Mesenchymal stem cell (in vitro differentiated cells and primary cell): ENCODE measurements at regions not wholly inside any gene's neighbourhood (a gene's known extent, or its start where the extent isn't known, plus 50 kb on each side); places are given as distances from the start of the nearest gene placed in this dataset.

Experiments
- DNase-seq: peaks from one replicate; pipeline ENCODE4 v3.0.0-alpha.2; 2013
- H2AFZ ChIP-seq: one replicate; pipeline ENCODE4 v1.6.1; 2013; ENCODE audit warnings: low read depth, mild to moderate bottlenecking, control low read depth, inconsistent platforms, low read length, moderate library complexity
- H2AK5ac ChIP-seq: 2 replicates; pipeline ENCODE4 v1.6.1; 2013; ENCODE audit warnings: low read length, moderate library complexity, mild to moderate bottlenecking, inconsistent platforms; ENCODE audit not compliant: severe bottlenecking
- H2BK120ac ChIP-seq: one replicate; pipeline ENCODE4 v1.6.1; 2013; ENCODE audit warnings: low read depth, mild to moderate bottlenecking, inconsistent platforms, low read length, moderate library complexity
- H2BK12ac ChIP-seq, 2 experiments: one replicate each; pipeline ENCODE4 v1.6.1; 2013; ENCODE audit warnings: inconsistent platforms in 2 of 2, low read length in 2 of 2, mild to moderate bottlenecking in 2 of 2, moderate library complexity in 2 of 2, control low read depth in 1 of 2
- H2BK15ac ChIP-seq: one replicate; pipeline ENCODE4 v1.6.1; 2013; ENCODE audit warnings: mild to moderate bottlenecking, low read depth, inconsistent platforms; ENCODE audit not compliant: poor library complexity, severe bottlenecking
- H2BK5ac ChIP-seq: 2 replicates; pipeline ENCODE4 v1.6.1; 2013; ENCODE audit warnings: low read depth, mild to moderate bottlenecking, low read length, control low read depth, inconsistent platforms; ENCODE audit not compliant: poor library complexity, severe bottlenecking
- H3K14ac ChIP-seq, 2 experiments: one replicate each; pipeline ENCODE4 v1.6.1; 2013; ENCODE audit warnings: inconsistent platforms in 2 of 2, low read length in 2 of 2, control low read depth in 1 of 2, mild to moderate bottlenecking in 1 of 2, moderate library complexity in 1 of 2
- H3K18ac ChIP-seq, 2 experiments: one replicate each; pipeline ENCODE4 v1.6.1; 2013; ENCODE audit warnings: inconsistent platforms in 2 of 2, low read length in 2 of 2, control low read depth in 1 of 2, low read depth in 1 of 2, mild to moderate bottlenecking in 1 of 2
- H3K23ac ChIP-seq, 2 experiments: one replicate each; pipeline ENCODE4 v1.6.1; 2013; ENCODE audit warnings: inconsistent platforms in 2 of 2, low read length in 2 of 2, mild to moderate bottlenecking in 2 of 2, moderate library complexity in 2 of 2, control low read depth in 1 of 2
- H3K27ac ChIP-seq: 2 replicates; pipeline ENCODE4 v1.5.1; 2013; ENCODE audit warnings: mild to moderate bottlenecking, moderate library complexity, low read length, control low read depth, inconsistent platforms; ENCODE audit not compliant: poor library complexity, severe bottlenecking
- H3K27me3 ChIP-seq, 2 experiments: 2 replicates each; pipeline versions ENCODE4 v1.6.1 to v1.7.0; 2013; ENCODE audit warnings: low read length in 2 of 2, mild to moderate bottlenecking in 2 of 2, moderate library complexity in 2 of 2, control low read depth in 1 of 2, inconsistent platforms in 1 of 2; ENCODE audit not compliant: control insufficient read depth in 1 of 2, insufficient read depth in 1 of 2
- H3K36me3 ChIP-seq, 2 experiments: 2 replicates each; pipeline versions ENCODE4 v1.6.1 to v1.7.0; 2013; ENCODE audit warnings: low read length in 2 of 2, control low read depth in 1 of 2, inconsistent platforms in 1 of 2, low read depth in 1 of 2, mild to moderate bottlenecking in 1 of 2; ENCODE audit not compliant: insufficient read depth in 2 of 2, control insufficient read depth in 1 of 2
- H3K4ac ChIP-seq, 2 experiments: one replicate each; pipeline ENCODE4 v1.6.1; 2013; ENCODE audit warnings: inconsistent platforms in 2 of 2, low read length in 2 of 2, mild to moderate bottlenecking in 2 of 2, moderate library complexity in 2 of 2, control low read depth in 1 of 2, low read depth in 1 of 2
- H3K4me1 ChIP-seq: 2 replicates; pipeline ENCODE4 v1.6.1; 2013; ENCODE audit warnings: low read depth, low read length, control low read depth; ENCODE audit not compliant: control insufficient read depth, insufficient read depth
- H3K4me2 ChIP-seq: 2 replicates; pipeline ENCODE4 v1.6.1; 2013; ENCODE audit warnings: low read length, mild to moderate bottlenecking, inconsistent platforms; ENCODE audit not compliant: poor library complexity, severe bottlenecking
- H3K4me3 ChIP-seq, 2 experiments: 2 replicates each; pipeline versions ENCODE4 v1.5.1 to v1.7.0; 2013; ENCODE audit warnings: low read length in 2 of 2, mild to moderate bottlenecking in 2 of 2, control low read depth in 1 of 2, low read depth in 1 of 2; ENCODE audit not compliant: insufficient read depth in 1 of 2
- H3K79me1 ChIP-seq: replicated peaks from 2 replicates; pipeline ENCODE4 v1.6.1; 2013; ENCODE audit warnings: mild to moderate bottlenecking, control low read depth, low read length, inconsistent platforms; ENCODE audit not compliant: poor library complexity, severe bottlenecking
- H3K9ac ChIP-seq: 2 replicates; pipeline ENCODE4 v1.7.0; 2013; ENCODE audit warnings: mild to moderate bottlenecking, low read length, moderate library complexity
- H3K9me3 ChIP-seq: 2 replicates; pipeline ENCODE4 v1.7.0; 2013; ENCODE audit warnings: mild to moderate bottlenecking, low read length; ENCODE audit not compliant: control insufficient read depth
- H4K8ac ChIP-seq: one replicate; pipeline ENCODE4 v1.6.1; 2013; ENCODE audit warnings: inconsistent platforms, mild to moderate bottlenecking, low read length, moderate library complexity
- H4K91ac ChIP-seq: one replicate; pipeline ENCODE4 v1.6.1; 2013; ENCODE audit warnings: mild to moderate bottlenecking, low read length, inconsistent platforms
- WGBS: methylation state at CpG from one replicate; pipeline ENCODE4 v1.1.7; 2013; ENCODE audit warnings: mixed read lengths; 5-methylcytosine and 5-hydroxymethylcytosine counted together

- Histone ChIP-seq H3K14ac (no peak overlapping the region), H2BK120ac (no peak overlapping the region), H3K27me3 (peaks cover 0 to 2% of the 10 kb centered on the region in 2 experiments), H3K18ac (no peak overlapping the region), H3K4me3 (no peak overlapping the region), H4K8ac (no peak overlapping the region), H2AK5ac (no peak overlapping the region), H3K4ac (no peak overlapping the region), H3K4me2 (no peak overlapping the region), H3K36me3 (no peaks in the 10 kb centered on the region), H3K9ac (no peak overlapping the region), H3K9me3 (no peaks in the 10 kb centered on the region), H3K4me1 (no peaks in the 10 kb centered on the region), H2BK15ac (no peak overlapping the region), H2AFZ (no peak overlapping the region), H2BK5ac (no peak overlapping the region), H2BK12ac (no peak overlapping the region), H4K91ac (no peak overlapping the region), H3K23ac (no peak overlapping the region), H3K27ac (no peak overlapping the region), H3K79me1 (no peaks in the 10 kb centered on the region)
- WGBS, result 80% methylated on average over 2 of the region's 5 CpGs
- DNase-seq, result no peak
Observed at GRCh38 chr2:94939349-94939748, 68.1 kb downstream of the TEKT4 start.

- Histone ChIP-seq H3K23ac (no peak overlapping the region), H4K8ac (no peak overlapping the region), H3K18ac (no peak overlapping the region), H2BK5ac (no peak overlapping the region), H3K4ac (no peak overlapping the region), H3K4me1 (no peaks in the 10 kb centered on the region), H3K36me3 (no peaks in the 10 kb centered on the region), H3K9me3 (no peaks in the 10 kb centered on the region), H2AFZ (no peak overlapping the region), H2BK12ac (no peak overlapping the region), H3K9ac (no peak overlapping the region), H3K4me2 (no peak overlapping the region), H2BK120ac (no peak overlapping the region), H3K14ac (no peak overlapping the region), H3K79me1 (no peaks in the 10 kb centered on the region), H2BK15ac (no peak overlapping the region), H3K27ac (no peak overlapping the region), H3K27me3 (no peaks in the 10 kb centered on the region), H4K91ac (no peak overlapping the region), H2AK5ac (no peak overlapping the region), H3K4me3 (no peak overlapping the region)
- DNase-seq, result no peak
- 90% methylated on average over 32 of the region's 34 CpGs for WGBS
Observed at GRCh38 chr2:94947097-94948016, 76.1 kb downstream of the TEKT4 start.

- H2BK12ac ChIP-seq, result no peak overlapping the region
- H3K4ac ChIP-seq, result no peak overlapping the region
- H3K9ac ChIP-seq, result no peak overlapping the region
- H3K23ac ChIP-seq, result no peak overlapping the region
- no peak overlapping the region for H4K8ac ChIP-seq
- peaks cover 0 to 47% of the 10 kb centered on the region in 2 experiments for H3K27me3 ChIP-seq
- no peak overlapping the region for H2BK15ac ChIP-seq
- H3K4me2 ChIP-seq, result no peak overlapping the region
- H4K91ac ChIP-seq, result no peak overlapping the region
- no peak overlapping the region for H3K18ac ChIP-seq
- no peak overlapping the region for H3K4me3 ChIP-seq
- H3K27ac ChIP-seq, result no peak overlapping the region
- no peak overlapping the region for H2AFZ ChIP-seq
- H3K14ac ChIP-seq, result no peak overlapping the region
- H2BK5ac ChIP-seq, result no peak overlapping the region
- no peaks in the 10 kb centered on the region for H3K4me1 ChIP-seq
- H2BK120ac ChIP-seq, result no peak overlapping the region
- no peak for DNase-seq
- no peaks in the 10 kb centered on the region for H3K79me1 ChIP-seq
- 70% methylated on average over 4 of the region's 4 CpGs for WGBS
- no peaks in the 10 kb centered on the region for H3K36me3 ChIP-seq
- H2AK5ac ChIP-seq, result no peak overlapping the region
- H3K9me3 ChIP-seq, result no peaks in the 10 kb centered on the region
Observed at GRCh38 chr2:94955702-94956101, 69.8 kb upstream of the MAL start.

GRCh38 chr2:94956797-94957391, 68.6 kb upstream of the MAL start:
- Histone ChIP-seq H2AK5ac (no peak overlapping the region), H3K27me3 (peaks cover 0 to 49% of the 10 kb centered on the region in 2 experiments), H3K79me1 (no peaks in the 10 kb centered on the region), H4K8ac (no peak overlapping the region), H3K4me2 (no peak overlapping the region), H3K4me1 (no peaks in the 10 kb centered on the region), H2BK120ac (no peak overlapping the region), H3K4me3 (no peak overlapping the region), H2BK15ac (no peak overlapping the region), H4K91ac (no peak overlapping the region), H3K9me3 (no peaks in the 10 kb centered on the region), H3K9ac (no peak overlapping the region), H3K4ac (no peak overlapping the region), H3K14ac (no peak overlapping the region), H2BK12ac (no peak overlapping the region), H3K18ac (no peak overlapping the region), H3K23ac (no peak overlapping the region), H3K36me3 (no peaks in the 10 kb centered on the region), H2BK5ac (no peak overlapping the region), H2AFZ (no peak overlapping the region), H3K27ac (no peak overlapping the region)
- 25% methylated on average over 2 of the region's 6 CpGs for WGBS
- DNase-seq, result peak; percentile 1
